ENCODE measurements at regions not wholly inside any gene's neighbourhood (a gene's known extent, or its start where the extent isn't known, plus 50 kb on each side); places are given as distances from the start of the nearest gene placed in this dataset.

GRCh38 chr3:124163689-124164088 lies 171.8 kb upstream of the ROPN1 start:
- TF ChIP-seq, protein P1, sequence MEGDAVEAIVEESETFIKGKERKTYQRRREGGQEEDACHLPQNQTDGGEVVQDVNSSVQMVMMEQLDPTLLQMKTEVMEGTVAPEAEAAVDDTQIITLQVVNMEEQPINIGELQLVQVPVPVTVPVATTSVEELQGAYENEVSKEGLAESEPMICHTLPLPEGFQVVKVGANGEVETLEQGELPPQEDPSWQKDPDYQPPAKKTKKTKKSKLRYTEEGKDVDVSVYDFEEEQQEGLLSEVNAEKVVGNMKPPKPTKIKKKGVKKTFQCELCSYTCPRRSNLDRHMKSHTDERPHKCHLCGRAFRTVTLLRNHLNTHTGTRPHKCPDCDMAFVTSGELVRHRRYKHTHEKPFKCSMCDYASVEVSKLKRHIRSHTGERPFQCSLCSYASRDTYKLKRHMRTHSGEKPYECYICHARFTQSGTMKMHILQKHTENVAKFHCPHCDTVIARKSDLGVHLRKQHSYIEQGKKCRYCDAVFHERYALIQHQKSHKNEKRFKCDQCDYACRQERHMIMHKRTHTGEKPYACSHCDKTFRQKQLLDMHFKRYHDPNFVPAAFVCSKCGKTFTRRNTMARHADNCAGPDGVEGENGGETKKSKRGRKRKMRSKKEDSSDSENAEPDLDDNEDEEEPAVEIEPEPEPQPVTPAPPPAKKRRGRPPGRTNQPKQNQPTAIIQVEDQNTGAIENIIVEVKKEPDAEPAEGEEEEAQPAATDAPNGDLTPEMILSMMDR (conservative IDR thresholded peaks at IDR 0.05 in 1 of 2, IDR thresholded peaks at IDR 0.05 in 1 of 2; ENCODE audit: low read depth in 1 of 2, low read length in 2 of 2): no peak
- TF ChIP-seq EZH2 (IDR thresholded peaks at IDR 0.05; ENCODE audit: low read length, missing control alignments): no peak

All from fibroblast of lung (primary cell).